HL-60/S4 treated with retinoic acid at 250 ng/mL for 4 days and 3 days (cell line): ENCODE measurements at regions not wholly inside any gene's neighbourhood (a gene's known extent, or its start where the extent isn't known, plus 50 kb on each side); places are given as distances from the start of the nearest gene placed in this dataset.
"Not testable (repeated sequence)": the region's sequence is repeated elsewhere in the genome, so short reads cannot be mapped to it uniquely, and the experiment has no call there.

Experiments
- in situ Hi-C: fragments of 300-500 bp; cut with MboI; formaldehyde crosslinking; loops from 2 replicates; pipeline ENCODE4 v1.7.0; 2022; ENCODE audit warnings: low sequenced_read_pairs

DNA sequence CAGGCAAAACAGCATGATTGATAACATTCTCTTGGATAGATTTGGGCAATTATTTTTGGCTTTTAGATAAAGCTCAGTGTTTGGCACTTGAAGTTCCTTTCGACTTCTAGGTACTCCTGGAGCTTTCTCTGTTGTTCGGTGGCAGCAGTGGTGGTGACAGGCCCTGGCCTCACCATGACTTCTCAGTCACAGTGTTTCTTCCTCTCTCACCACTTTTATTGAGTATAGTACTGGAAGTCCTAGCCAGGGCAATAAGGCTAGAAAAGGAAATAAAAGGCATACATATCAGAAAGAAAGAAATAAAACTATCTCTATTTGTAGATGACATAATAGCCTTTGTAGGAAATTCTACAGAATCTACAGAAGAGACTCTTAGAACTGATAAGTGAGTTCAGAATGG is 101.2 kb upstream of the SIRPG start:
- in situ Hi-C loops = loop anchor here (25.0 kb wide), 1 partner anchor 704 kb away; the partner anchor contains the start of gene SNRPB

DNA sequence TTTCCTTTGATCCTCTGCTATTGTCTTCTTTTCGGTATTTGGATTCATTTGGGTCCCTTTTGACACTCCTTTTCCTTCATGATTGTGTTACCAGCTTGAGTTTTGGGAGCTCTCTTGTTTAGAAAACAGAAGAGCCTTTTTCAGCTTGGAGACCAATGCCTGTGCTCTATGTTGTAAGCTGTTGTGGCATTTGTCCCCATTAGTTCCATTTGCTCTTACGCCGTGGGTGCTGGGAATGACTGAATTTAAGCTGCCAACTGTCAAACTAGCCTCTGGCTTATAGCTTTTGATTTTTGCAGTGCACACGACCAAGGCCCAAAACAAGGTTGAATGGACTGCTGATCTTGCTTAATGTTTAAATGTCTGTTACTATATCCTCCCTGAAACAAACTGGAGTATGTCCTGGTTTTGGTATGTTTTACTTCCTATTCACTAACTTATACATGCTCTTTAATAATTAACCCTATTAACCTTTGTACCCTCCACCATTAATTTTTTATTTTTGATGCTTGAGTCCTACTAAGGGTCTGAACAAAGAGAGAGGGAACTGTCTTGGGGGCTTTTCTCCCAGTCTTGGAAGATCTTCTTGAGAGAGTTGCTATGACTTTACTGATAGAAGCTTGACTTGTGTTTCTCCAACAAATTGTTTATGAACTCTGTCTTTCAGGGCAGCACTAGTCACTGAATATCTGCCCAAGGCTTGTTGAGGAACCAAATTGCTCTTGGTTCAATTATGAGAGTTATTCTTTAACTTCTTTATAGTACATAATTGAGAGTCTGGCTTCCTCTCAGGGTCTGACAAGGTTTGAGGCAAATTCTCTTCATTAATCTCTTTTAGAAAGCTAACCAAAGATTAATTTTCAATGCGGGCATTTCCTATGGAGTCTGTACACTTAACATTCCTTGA is 100.3 kb upstream of the SIRPG start:
- in situ Hi-C loops = loop anchor here (25.0 kb wide), 1 partner anchor 704 kb away; the partner anchor contains the start of gene SNRPB

DNA sequence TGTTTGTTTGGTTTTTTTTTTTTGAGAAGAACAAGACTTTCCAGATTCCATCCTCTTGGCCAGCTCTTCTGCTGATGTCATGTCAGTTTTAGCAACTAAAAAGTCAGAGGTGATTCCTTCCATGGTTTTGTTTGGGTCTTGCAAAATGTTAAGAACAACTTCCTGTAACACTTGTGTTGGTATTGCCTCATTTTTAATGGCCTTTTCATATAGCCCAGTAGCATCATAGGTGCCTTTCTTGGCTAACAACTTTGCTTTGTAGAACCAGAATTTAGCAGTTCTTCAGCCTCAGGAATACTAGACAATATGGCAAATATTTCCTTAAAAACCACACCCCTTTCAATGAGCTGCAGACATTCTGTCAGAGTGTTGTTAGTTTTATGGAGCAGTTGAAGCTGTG is 99.5 kb upstream of the SIRPG start:
- in situ Hi-C loops = loop anchor here (25.0 kb wide), 1 partner anchor 705 kb away; the partner anchor contains the start of gene SNRPB

DNA sequence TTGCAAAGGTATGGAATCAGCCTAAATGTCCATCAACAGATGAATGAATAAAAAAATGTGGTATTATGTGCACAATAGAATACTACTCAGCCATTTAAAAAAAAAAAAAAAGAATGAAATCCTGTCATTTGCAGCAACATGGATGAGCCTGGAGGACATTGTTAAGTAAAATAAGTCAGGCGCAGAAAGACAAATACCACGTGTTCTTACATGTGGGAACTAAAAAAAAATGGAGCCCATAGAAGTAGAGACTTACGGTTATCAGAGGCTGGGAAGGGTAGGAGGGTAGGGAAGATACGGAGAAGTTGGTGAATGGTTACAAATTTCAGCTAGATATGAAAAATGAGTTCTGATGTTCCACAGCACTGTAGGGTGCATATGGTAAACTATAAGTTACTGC is 97.2 kb upstream of the SIRPG start:
- in situ Hi-C loops = loop anchor here (25.0 kb wide), 1 partner anchor 708 kb away; the partner anchor contains the start of gene SNRPB

DNA sequence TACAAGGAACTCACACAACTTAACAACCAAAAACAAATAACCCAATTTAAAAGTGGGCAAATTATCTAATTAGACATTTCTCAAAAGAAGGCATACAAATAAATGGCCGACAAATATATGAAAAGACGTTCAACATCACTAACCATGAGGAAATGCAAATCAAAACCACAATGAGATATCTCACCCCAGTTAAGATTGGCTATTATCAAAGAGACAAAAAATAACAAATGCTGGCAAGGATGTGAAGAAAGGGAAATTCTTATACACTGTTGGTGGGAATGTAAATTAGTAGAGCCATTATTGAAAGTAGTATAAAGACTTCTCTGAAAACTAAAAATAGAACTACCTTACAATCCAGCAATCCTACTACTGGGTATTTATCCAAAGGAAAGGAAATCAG is 96.7 kb upstream of the SIRPG start:
- in situ Hi-C loops = loop anchor here (25.0 kb wide), 1 partner anchor 708 kb away; the partner anchor contains the start of gene SNRPB

DNA sequence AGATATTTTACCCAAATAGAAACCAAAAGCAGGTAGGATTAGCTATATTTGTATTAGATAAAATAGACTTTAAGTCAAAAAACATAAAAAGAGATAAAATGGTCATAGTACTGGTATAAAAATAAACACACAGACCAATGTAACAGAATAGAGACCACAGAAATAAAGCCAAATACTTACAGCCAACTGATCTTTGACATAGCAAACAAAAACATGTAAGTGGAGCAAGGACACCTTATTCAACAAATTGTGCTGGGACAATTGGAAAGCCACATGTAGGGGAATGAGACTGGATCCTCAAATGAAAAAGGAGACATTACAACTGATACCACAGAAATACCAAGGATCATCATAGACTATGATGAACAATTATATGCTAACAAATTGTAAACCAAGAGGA is 94.5 kb upstream of the SIRPG start:
- in situ Hi-C loops = loop anchor here (25.0 kb wide), 1 partner anchor 710 kb away; the partner anchor contains the start of gene SNRPB

DNA sequence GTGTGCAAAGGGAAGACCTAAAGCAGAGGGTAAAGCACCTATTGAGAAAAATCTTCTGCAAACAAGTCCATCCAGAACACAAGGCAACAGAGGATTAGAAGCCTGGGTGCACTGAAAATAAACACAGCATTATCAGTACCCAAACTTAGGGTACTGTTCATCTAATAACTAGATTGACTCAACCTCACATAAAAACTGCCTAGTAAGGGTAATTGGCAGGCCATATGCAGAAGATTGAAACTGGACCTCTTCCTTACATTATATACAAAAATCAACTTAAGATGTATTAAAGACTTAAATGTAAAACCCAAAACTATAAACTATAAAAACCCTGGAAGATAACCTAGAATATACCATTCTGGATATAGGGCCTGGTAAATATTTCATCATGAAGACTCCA is 91.2 kb upstream of the SIRPG start:
- in situ Hi-C loops = no loop called here

DNA sequence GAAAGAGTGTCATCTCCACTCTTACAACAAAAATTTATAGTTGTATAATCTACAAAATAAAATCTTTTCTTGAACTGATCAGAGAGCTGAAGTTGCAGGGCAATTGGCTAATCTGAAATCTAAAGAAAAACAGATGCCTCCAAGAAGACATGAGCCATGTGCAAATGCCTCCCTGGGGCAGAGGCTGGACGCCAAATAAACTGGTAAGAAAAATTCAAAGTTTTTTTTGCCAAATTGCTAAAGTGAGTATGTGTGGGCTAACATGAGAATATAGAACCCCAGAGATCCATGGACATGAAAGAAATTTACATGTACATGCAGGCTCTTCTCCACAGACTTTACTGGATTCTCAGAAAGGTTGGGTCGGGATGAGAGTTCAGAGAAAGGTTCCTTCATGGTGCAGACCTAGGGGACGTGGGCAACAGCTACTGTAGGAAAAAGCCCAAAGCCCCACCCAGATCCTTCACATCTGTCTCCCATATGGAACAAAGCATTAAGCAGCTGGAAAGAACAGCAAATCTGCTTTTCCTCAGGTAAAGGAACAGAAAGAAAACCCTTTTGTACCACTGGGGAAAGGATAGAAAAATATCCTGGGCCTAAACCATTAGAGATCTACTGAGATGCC is 90.5 kb upstream of the SIRPG start:
- in situ Hi-C loops = no loop called here

DNA sequence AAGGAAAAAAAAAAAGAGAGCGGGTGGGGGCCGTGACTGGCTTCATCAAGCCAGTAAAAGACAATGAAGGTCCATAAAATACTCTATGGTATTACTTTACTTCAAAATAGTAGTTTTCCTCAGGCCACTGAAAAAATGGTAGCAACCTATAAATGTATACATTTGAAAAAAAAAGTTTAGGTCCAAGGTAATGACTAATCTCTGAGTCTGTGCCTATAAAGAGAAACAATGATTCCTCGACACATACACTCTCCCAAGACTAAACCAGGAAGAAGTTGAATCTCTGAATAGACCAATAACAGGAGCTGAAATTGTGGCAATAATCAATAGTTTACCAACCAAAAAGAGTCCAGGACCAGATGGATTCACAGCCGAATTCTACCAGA is 84.5 kb upstream of the SIRPG start:
- in situ Hi-C loops = not testable (repeated sequence)

DNA sequence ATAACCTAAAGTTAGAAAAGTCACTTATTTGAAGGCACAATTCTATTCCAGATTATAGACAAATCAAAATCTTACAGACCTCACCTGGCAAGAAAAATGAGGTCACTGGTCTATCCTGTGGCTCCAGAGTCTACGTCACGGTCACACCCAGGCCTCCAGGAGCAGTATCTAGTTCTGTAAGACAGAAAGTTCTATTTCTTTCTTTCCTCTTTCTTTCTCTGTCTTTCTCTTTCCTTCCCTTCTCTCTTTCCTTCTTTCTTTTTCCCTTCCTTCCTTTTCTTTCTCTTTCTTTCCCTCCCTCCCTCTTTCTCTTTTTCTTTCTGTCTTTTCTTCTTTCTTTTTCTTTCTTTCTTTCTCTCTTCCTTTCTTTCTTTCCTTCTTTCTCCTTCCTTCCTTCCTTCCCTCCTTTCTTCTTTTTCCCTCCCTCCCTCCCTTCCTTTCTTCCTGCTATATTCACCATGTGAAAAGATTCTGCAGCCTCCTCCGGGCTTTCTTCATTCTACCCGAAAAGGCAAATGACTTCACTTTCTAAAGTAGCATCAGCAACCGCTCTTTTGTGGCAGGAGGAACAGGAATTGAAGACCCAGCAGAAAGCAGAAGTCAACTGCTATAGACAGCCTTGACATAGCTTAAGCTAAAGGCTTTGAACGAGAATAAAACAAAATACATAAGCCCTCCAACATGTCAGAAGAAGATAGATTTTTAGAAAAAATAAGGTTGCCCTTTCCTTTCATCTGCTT is 83.9 kb upstream of the SIRPG start:
- in situ Hi-C loops = no loop called here

DNA sequence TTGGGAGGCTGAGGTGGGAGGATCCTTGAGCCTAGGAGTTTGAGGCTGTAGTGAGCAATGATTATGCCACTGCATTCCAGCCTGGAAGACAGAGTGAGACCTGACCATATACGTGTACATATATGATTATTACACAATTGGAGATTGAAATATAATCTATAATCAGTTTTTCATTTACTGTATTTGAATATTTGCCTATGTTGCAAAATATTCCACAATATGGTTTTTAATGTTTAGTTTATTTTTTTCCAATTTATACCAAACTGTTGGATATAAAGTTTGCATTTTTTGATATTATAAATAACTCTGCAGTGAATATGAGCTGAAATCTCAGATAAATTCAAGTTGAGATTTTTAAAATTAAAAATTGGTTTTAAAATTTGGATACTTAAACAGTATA is 79.6 kb upstream of the SIRPG start:
- in situ Hi-C loops = loop anchor here (10.0 kb wide), 1 partner anchor 202 kb away; no protein-coding TSS in a partner anchor

DNA sequence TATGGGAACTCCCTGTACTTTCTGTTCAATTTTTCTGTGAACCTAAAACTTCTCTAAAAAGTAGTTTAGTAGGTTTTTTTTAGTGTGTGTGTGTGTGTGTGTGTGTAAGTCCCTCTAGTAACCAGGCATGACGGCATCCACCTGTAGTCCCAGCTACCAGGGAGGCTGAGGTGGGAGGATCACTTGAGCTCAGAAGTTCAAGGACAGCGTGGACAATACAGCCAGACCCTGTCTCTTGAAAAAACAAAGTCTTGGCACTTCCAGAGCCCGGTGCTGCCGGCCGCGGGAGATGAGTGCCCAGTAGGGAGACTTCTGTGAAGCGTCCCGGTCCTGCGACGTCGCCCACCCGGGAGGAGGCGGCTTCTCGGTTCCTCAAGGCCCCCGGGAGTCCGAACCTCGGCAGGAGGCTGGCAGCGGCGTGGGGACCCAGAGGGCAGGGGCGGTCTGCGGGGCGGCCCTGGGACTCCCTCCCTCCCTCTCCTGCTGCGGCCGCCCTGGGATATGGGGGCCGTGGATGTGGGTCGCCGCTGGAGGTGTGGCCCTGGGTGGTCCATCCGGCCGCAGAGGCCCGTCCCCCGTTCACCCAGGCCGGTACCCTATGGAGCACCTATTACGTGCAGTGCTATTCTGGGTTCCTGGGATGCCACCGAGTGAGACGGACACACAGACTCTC is 78.0 kb upstream of the SIRPG start:
- in situ Hi-C loops = loop anchor here (10.0 kb wide), 1 partner anchor 201 kb away; no protein-coding TSS in a partner anchor

DNA sequence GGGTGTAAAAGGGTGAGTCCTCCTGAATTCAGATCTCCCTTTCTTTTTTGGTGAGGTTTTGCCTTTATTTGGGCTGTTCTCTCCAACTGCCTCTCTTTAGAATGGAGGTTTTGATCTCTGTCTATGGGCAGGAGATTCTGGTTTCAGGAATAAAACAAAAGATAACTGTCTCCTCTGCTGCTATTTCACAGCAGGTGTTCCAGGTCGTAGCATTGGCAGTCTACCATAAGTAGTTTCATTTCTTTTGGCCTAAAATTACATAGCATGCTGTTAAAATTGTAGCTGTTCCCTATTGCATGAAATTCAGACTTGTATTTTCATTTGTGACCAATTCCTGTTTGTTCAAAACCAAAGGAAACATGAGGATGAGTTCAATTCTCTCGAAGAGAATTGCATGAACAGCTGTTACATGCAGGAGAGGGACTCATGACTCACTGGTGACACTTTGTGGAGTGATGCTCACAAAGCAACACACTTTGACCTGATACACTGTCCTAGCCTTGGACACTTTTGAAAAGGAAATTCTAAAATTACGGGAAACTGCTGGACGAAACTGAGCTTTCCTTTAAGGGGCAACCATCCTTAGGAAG is 76.8 kb upstream of the SIRPG start:
- in situ Hi-C loops = loop anchor here (10.0 kb wide), 1 partner anchor 200 kb away; no protein-coding TSS in a partner anchor

DNA sequence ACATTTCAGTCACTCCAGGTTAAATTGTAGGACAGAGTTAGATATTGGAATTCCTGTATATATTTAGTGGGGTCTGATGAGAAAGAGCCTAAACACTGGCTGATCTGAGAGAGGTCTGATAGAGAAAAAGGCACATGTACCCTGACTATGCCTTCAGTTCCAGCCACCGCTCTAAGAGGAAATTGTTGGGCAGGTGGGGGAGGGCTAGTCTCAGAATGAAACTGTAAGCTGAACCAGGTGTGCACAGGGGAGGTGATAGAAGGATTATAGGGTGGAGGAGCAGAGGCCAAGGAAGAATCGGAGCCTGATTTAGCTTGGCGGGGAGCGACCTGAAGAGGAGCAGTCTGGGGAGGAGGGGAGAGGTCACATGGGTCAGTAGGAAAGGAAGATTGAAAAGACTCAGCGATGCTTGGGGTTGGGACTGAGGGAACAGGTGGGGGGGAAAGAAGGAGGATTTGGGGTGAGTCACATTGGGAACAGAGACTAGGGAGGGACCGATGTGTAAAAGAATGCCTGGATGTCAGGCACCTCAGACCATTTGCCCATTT is 74.3 kb upstream of the SIRPG start:
- in situ Hi-C loops = loop anchor here (10.0 kb wide), 1 partner anchor 197 kb away; no protein-coding TSS in a partner anchor

DNA sequence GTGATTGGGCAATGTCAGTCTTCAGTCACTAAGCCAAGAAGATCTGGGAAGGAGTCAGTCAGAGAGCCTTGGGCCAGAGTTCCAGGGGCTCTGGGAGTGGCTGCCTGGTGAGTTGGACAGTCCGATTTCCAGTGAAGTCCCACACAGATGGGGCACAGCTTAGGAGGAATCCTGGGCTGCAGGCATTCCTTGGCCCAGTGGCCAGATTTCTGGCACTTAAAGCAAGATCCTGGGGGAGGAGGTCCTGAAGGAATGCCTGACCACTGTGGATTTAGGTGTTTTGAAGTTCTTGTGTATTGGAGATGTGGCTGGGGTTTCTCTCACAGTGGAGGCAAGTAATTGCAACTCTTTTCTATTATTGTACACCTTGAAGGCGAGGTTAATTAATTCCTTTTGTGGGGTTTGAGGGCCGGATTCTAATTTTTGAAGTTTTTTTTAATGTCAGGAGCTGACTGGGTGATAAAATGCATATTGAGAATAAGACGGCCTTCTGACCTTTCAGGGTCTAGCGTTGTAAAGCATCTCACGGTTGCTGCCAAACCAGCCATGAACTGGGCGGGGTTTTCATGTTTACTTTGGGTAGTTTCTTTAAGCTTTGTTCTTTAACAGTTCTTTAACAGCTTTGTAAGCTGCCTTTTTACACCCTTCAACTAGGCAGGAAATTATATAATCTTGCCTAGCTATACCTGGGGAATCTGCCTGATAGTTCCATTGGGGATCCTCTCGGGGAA is 73.6 kb upstream of the SIRPG start:
- in situ Hi-C loops = loop anchor here (10.0 kb wide), 1 partner anchor 196 kb away; no protein-coding TSS in a partner anchor

DNA sequence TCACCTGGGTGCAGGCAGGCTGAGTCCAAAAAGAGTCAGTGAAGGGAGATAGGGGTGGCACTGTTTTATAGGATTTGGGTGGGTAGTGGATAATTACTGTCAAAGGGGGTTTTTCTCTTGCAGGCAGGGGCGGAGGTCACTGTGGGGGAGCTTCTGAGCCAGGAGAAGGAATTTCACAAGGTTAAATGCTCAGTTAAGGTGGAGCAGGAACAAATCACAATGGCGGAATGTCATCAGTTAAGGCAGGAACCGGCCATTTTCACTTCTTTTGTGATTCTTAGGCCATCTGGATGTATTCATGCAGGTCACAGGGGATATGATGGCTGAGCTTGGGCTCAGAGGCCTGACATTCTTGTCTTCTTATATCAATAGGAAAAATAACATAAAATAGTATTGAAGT is 69.7 kb upstream of the SIRPG start:
- in situ Hi-C loops = not testable (repeated sequence)

DNA sequence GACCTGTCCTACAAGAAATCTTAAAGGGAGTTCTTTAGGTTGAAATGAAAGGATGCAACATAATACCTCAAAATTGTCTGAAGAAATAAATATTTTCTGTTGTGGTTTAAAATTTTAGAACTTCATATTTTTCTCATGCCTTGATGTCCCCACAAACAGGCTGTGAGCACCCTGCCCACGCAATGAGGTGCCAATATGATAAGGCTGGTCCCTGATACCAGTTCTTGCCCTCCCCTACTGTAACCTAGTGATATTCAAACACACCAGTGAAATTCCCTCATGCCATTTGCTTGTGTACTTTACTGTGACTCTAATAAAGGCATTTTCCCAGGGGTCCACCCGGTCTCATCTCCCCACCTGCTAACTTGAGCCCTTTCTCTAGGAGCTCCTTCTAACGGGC is 67.3 kb upstream of the SIRPG start:
- in situ Hi-C loops = no loop called here

DNA sequence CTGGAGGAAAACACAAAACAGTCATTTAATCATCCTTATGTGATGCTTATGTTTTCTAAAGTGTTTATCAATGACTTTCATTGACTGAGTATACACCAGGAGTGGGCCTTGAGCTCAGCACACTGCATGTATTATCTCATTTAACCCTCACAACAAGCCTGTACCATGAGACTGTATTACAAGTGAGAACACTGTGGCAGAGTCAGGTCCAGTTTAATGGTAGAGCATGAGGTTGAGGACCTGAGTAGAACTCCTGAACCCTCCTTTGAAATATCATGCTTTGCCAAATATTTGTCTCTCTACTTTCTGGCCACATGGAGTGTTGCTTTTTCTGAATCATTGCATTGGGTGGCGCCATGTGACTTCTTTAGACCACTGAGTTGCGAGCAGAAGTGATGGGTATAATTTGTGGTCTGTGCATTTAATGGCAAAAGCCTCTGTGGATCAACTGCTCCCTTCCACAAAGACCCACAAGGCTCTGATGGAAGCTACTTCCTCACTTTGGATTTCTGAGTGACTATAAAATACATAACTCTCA is 65.0 kb upstream of the SIRPG start:
- in situ Hi-C loops = no loop called here
